ENCODE measurements at regions not wholly inside any gene's neighbourhood (a gene's known extent, or its start where the extent isn't known, plus 50 kb on each side); places are given as distances from the start of the nearest gene placed in this dataset.

- no peak for DNase-seq
Measured at GRCh38 chr11:128298271-128298670, 289.1 kb downstream of the ETS1 start.

DNA sequence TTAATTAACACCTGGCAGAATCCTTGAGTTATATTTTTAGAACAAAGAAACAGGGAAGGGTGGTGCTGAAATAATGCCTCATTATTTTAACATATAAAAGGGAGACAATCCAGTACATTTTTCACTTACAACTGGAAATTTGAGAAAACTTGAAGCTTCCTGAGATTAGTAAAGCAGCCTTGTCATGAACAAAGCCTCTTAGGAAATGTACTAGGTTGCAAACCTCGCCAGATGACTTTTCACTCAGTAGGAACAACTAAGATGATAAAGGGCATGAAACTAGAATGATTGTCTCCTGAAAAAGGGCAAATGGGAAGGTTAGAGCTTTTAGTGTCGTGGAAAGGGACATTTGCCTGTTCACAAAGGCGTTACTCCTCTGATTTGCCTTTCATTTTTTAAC, 289.6 kb downstream of the ETS1 start:
- DNase-seq, result no peak

DNA sequence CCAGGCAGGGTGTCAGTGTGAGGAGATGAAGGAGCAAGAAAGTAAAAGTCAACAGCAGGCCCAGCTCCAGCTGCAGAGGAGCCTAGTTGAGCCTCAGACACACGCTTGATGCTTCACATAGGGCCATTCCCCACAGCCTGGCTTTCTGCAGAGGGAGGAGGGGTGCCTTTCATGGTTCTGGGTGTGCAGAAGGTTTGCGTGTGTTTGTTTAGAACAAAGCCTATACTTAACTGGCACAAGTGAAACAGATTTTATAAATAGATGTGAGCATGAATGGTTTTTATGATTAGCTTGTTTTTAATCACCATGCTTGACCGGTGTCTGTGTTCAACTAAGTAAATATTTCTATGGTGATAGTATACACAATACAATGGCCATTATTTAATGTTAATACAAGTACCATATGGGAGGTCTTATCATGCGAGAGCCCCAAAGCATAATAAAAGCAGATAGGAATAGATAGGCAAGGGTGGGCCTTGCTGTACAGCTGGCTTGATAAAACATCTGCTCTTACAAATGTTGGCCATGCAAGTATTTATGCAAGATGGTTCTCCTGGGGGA, 290.2 kb downstream of the ETS1 start:
- peak; percentile 86 for DNase-seq

DNA sequence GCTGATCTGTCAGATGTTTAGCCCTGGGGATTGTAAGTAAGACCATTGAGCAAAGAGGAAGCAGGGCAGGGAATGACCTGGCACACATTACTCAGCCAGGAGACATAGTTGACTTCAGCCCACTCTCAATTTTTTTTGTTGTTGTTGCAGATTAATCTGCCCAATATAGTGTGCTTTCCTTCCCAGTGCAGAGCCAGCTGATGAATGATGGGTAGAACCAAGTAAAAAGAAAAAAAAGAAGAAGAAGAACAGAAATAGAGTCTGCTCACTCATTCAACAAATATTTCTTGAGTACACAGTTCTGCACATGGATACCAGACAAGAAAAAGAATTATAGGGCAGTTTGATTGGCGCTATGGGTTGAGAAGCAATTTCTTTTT, 292.7 kb downstream of the ETS1 start:
- no peak for DNase-seq

- no peak for DNase-seq
Measured at GRCh38 chr11:128294001-128294670, 293.2 kb downstream of the ETS1 start.

- DNase-seq, result no peak
Measured at GRCh38 chr11:128291835-128292234, 295.5 kb downstream of the ETS1 start.

GRCh38 chr11:128291007-128291406, 296.4 kb downstream of the ETS1 start:
- DNase-seq, result no peak

DNA sequence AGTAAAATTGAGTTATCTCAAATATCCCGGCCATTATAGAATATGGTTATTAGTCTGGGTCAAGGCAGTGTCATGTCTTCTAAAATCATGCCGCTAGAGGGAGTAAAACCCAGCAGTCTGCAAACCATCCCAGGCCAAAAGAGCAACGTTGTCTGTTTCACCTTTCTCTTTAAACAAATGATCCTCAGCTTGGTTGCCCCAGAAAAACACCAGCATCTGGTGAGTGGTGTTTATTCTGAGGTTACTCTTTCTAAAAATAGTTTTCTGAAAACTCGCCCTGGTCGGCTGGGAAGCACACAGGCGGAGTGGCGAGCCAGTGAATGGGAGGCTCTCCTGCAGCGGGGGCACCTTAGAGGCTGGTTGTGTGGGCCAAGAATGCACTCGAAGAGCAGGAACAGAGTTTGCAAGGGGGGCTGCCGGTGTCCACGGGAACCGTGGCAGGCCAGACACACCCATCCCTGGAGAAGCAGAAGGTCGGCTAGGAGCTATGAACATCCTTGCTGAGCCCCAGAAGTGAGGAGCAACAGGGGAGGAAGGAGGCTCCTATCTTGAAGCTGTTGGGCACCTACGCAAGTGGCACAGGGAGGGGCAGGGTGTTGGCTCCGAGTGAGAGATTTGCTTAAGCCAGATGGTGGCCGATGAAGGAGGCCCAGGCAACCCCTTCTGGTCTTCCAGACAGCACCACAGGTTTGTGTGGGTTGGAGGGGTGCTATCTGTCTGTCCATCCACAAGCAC, 297.1 kb downstream of the ETS1 start:
- peak; percentile 72 for DNase-seq

DNA sequence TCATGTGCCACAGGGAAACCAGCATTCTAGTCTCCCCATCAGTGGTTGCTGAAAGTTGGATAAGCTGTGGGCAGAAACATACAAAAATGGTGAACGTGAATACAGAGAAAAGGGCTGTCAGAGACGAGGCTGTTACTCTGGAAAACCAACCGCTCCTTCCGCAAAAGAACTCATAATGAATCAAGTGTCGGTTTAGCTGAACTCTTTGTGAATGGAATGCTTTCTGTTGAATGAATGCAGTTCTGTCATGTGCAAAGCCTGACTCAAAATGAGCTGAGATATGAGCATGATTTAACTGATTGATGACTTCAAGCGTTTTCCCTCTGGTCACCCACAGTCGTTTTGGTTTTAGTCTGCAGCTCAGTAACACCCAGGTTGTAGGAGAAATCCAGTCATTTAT, 298.3 kb downstream of the ETS1 start:
- no peak for DNase-seq

DNA sequence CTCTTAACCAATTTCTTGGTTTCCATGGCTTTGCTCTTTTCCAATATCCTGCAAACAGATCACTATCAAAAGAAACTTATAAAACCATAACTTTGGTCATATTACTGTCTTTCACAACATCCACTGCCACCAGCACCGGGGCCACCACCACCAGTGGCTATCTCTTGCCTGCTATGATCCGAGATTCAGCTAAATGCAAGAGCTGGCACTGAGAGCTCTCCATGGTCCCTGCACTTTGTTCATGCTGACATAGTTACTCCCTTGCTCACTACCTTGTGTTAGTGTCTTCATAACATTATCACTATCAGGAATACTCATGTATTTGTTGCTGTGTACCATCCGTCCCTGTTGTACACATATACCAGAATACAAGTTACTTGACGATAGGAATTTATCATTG, 299.0 kb downstream of the ETS1 start:
- no peak for DNase-seq

DNA sequence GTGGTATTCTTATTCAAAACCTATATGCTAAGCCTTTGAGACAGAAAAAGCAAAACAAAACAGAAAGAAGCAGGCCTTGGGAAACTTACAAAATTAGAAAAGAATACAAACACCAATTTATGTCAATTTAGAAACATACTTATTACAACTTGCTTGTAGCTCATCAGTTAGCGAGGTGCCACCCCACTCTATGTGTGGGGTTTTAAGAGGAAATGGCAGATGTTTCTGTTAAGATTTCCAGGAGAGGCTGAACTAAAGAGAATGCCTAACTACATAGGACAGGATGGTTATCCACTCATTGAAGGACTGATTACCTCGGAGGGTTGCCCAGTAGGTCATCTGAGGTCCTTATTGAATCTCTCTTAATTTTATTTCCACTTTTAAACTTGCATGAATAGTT, 302.0 kb downstream of the ETS1 start:
- DNase-seq, result no peak

GRCh38 chr11:128284634-128285033, 302.7 kb downstream of the ETS1 start:
- DNase-seq, result no peak

GRCh38 chr11:128283451-128283850, 303.9 kb downstream of the ETS1 start:
- DNase-seq, result no peak

GRCh38 chr11:128282053-128282452, 305.3 kb downstream of the ETS1 start:
- no peak for DNase-seq

DNA sequence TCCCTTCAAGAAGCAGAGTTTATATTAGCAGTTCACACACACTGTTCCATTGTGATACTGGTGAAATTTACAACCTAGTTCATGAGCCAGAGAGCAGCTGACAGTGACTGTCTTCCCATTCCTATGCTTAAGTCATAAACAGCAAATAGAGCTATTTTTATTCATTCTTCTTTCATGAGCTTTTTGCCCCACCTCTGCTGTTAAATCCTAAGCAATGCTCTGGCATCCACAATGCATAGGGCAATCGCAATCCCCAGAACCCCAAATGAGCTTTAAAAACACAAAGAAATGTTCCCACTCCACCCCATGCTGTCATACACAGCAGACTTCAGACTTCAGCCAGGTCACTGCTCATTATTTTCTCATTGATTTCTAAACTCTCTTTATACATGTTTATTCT, 307.5 kb downstream of the ETS1 start:
- no peak for DNase-seq

- DNase-seq, result no peak
Measured at GRCh38 chr11:128273736-128274135, 313.6 kb downstream of the ETS1 start.

GRCh38 chr11:128271401-128271800, 316.0 kb downstream of the ETS1 start:
- DNase-seq, result no peak

GRCh38 chr11:128269466-128269865, 317.9 kb downstream of the ETS1 start:
- DNase-seq, result no peak

DNA sequence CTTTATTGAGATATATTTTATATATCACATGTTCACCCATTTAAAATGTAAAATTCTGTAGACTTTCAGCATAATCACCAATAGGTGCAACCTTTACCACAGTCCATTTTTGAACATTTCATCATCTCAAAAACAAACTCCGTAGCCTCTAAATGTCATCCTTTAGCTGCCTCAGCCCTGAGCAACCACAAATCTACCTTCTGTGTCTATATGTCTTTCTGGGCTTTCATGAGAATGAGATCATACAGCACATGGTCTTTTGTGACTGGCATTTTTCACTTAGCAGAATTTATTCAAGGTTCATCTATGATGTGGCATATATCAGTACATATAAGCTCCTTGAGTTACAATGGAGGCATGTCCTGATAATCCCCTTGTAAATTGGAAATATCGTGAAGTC, 320.5 kb downstream of the ETS1 start:
- no peak for DNase-seq

DNA sequence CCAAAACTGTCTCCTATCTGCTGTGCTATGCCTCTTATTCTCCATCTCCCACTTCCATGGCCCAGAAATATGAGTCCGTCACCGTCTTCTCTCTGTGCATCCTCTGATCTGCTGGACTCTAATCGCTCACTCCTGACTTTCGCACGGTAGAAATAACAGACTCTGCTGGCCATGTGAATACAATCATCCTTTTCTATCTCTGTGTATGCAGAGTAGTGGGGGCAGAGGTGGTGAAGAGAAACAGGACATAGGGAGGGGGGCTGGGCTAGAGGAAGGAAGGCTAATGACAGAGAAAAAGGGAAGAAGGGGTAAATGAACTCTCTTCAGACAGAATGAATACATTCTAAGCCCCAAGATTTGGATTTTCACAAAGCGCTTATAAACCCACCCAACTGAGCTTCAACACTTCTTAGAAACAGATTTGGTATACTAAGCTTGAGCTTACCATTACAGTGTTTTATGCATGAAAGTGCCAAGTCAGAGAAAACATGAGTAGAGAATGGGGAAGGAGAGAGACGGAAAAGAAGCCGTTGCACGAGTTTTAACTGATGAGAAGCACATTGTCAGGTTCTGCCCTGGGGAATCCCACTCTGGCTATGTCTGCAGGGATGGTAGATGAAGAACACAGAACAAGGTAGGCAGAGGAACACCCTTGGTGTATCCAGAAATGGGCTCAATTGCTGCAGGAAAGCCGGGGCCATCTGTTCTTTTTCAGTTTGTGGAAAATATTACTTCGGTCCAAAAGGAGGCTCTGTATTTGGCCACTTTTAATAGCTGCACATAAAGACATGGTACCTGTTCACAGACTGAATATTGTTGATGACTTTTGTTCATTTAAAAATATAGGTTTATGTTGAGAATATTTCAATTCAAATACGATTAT, 324.7 kb downstream of the ETS1 start:
- no peak for DNase-seq

DNA sequence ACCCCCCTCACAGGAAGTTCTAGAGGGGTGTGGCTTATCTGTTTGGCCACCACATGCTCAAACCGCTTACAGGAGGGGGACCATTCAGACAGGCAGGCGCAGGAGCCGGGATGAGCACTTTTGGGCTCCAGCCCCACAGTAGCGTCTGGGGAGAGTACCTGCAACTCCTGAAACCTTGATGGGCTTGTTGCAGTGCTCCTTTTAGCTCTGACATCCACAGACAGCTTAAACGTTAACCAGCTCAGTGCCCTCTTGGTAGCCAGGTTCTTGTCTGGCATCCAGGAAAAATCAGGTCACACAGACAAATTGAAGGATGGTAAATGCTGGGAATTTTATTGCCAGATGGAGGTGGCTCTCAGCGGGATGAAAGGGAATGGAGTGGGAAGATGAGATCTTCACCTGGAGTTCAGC, 326.3 kb downstream of the ETS1 start:
- DNase-seq, result no peak

DNA sequence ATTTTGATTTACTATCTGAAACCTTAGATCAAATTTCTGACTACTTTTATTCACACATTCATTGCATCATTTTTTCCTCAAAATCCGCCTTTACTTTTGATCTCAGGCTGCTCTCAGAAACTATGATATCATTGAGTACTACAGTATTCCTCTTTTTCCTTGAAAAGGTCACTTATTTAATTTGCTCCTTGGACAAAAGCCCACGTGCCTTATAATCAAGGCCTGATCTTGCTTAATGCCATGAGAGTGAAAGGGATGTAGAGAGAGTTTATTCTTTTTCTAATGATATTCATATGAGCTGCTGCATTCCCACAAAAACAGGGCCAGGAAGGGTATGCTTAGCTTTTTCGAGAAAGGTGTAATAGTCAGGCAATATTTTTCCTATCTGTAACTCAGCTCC, 327.0 kb downstream of the ETS1 start:
- DNase-seq, result no peak

DNA sequence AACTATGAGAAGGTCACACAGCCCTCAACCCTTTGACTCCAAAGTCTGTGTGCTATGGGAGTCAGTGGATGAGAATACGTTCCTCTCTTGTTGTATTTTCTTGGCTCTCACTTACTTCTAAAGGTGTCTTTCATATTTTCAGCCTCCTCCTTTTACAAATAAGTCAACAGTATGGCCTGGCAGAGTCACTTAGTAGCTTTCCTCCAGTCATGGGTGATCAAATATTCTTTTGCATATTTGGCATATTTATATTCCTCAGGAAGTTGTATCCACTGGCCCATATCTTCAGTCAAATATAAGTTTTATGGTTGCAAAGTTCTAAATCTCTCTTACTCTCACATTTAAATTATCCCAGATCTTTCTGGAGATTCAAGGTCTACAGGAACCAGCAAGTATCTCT, 327.5 kb downstream of the ETS1 start:
- no peak for DNase-seq

GRCh38 chr11:128254941-128255340, 332.4 kb downstream of the ETS1 start:
- DNase-seq, result no peak
